H1 (cell line): ENCODE measurements at regions not wholly inside any gene's neighbourhood (a gene's known extent, or its start where the extent isn't known, plus 50 kb on each side); places are given as distances from the start of the nearest gene placed in this dataset.

Experiments
- CTCF ChIA-PET: fragments of 300-600 bp; sonication (Branson Sonifier 250); formaldehyde crosslinking; loops from one replicate; lab custom pipeline; 2021; ENCODE audit not compliant: partially characterized antibody; lab: Charles Lee
- POLR2A ChIA-PET: fragments of 300-600 bp; sonication (Branson Sonifier 250); formaldehyde crosslinking; loops from one replicate; lab custom pipeline; 2021; ENCODE audit warnings: inconsistent platforms; ENCODE audit not compliant: partially characterized antibody; lab: Charles Lee
- DNase-seq, 2 experiments: peaks; one replicate each; pipeline versions ENCODE4 v3.0.0 to v3.0.0-alpha.2; 2010 to 2022; ENCODE audit warnings: low spot score in 2 of 2, low read depth in 1 of 2, mixed read lengths in 1 of 2
- FAIRE-seq: peaks from 2 replicates; lab custom pipeline; 2011; peaks lifted over from hg19 to GRCh38; lab: Jason Lieb, UNC
- H2AFZ ChIP-seq: 2 replicates; pipeline ENCODE4 v1.8.1; 2012; ENCODE audit warnings: low read length, inconsistent platforms
- H2AK5ac ChIP-seq: 2 replicates; pipeline ENCODE4 v1.6.1; 2013; ENCODE audit warnings: low read depth, low read length
- H2BK120ac ChIP-seq: replicated peaks from 2 replicates; pipeline ENCODE3; 2013; ENCODE audit warnings: low read depth, low read length, inconsistent platforms
- H2BK12ac ChIP-seq: 2 replicates; pipeline ENCODE4 v1.6.1; 2013; ENCODE audit warnings: low read depth, low read length
- H2BK15ac ChIP-seq: 2 replicates; pipeline ENCODE4 v1.6.1; 2013; ENCODE audit warnings: low read length
- H2BK20ac ChIP-seq: 2 replicates; pipeline ENCODE4 v1.6.1; 2013; ENCODE audit warnings: low read length
- H2BK5ac ChIP-seq: 2 replicates; pipeline ENCODE4 v1.6.1; 2013; ENCODE audit warnings: low read depth, low read length
- H3K14ac ChIP-seq: 2 replicates; pipeline ENCODE4 v1.6.1; 2013; ENCODE audit warnings: inconsistent platforms; ENCODE audit not compliant: insufficient read length
- H3K18ac ChIP-seq: 2 replicates; pipeline ENCODE4 v1.6.1; 2013; ENCODE audit warnings: low read length; ENCODE audit errors: extremely low read depth
- H3K23ac ChIP-seq: 2 replicates; pipeline ENCODE4 v1.6.1; 2013; ENCODE audit warnings: inconsistent platforms; ENCODE audit not compliant: insufficient read length
- H3K23me2 ChIP-seq: 2 replicates; pipeline ENCODE4 v1.6.1; 2013; ENCODE audit warnings: low read depth, low read length
- H3K27ac ChIP-seq: 2 replicates; pipeline ENCODE4 v1.6.1; 2011; ENCODE audit warnings: low read depth, low read length, inconsistent platforms
- H3K27me3 ChIP-seq, 4 experiments: replicated peaks in 1 of 4; 1 replicate in 1 of 4; 2 replicates in 3 of 4; pipeline versions ENCODE4 v1.6.1 to v1.8.1; 2011 to 2013; ENCODE audit warnings: low read length in 3 of 4, mild to moderate bottlenecking in 3 of 4, inconsistent platforms in 2 of 4, mixed read lengths in 2 of 4, moderate library complexity in 1 of 4; ENCODE audit not compliant: control insufficient read depth in 3 of 4, insufficient read depth in 3 of 4; ENCODE audit errors: extremely low read depth in 1 of 4
- H3K36me3 ChIP-seq, 4 experiments: 2 replicates each; pipeline versions ENCODE4 v1.6.1 to v1.8.1; 2011 to 2013; ENCODE audit warnings: mild to moderate bottlenecking in 4 of 4, low read length in 3 of 4, moderate library complexity in 2 of 4, control low read depth in 1 of 4, inconsistent platforms in 1 of 4; ENCODE audit not compliant: insufficient read depth in 4 of 4, control insufficient read depth in 2 of 4
- H3K4ac ChIP-seq: replicated peaks from 2 replicates; pipeline ENCODE3; 2013; ENCODE audit warnings: low read length, low read depth, mixed read lengths, inconsistent platforms; ENCODE audit not compliant: insufficient read length
- H3K4me1 ChIP-seq, 4 experiments: replicated peaks in 1 of 4; 1 replicate in 1 of 4; 2 replicates in 3 of 4; pipeline versions ENCODE4 v1.6.1 to v1.8.1; 2011 to 2013; ENCODE audit warnings: low read length in 3 of 4, inconsistent platforms in 2 of 4, mixed read lengths in 1 of 4; ENCODE audit not compliant: insufficient read depth in 4 of 4, control insufficient read depth in 3 of 4
- H3K4me2 ChIP-seq, 2 experiments: 2 replicates each; pipeline versions ENCODE4 v1.6.1 to v1.8.1; 2011 to 2013; ENCODE audit warnings: low read depth in 2 of 2, low read length in 2 of 2, control low read depth in 1 of 2, inconsistent platforms in 1 of 2, mild to moderate bottlenecking in 1 of 2; ENCODE audit not compliant: insufficient read depth in 1 of 2
- H3K4me3 ChIP-seq, 4 experiments: fragments of 200-600, 300-600 bp in 1 of 4; sonication (generic), shearing (Covaris generic), sonication (Bioruptor Twin) in 1 of 4; 2 replicates each; pipeline versions ENCODE4 v1.5.1 to v1.8.1; 2011 to 2016; ENCODE audit warnings: low read length in 4 of 4, low read depth in 3 of 4, control low read depth in 2 of 4, inconsistent platforms in 2 of 4, mild to moderate bottlenecking in 2 of 4, mixed read lengths in 1 of 4, moderate library complexity in 1 of 4; ENCODE audit not compliant: insufficient read depth in 2 of 4; ENCODE audit errors: extremely low read depth in 1 of 4
- H3K56ac ChIP-seq: replicated peaks from 2 replicates; pipeline ENCODE3; 2013; ENCODE audit warnings: low read depth, mild to moderate bottlenecking, mixed read lengths, low read length, inconsistent platforms; ENCODE audit not compliant: insufficient read length
- H3K79me1 ChIP-seq: 2 replicates; pipeline ENCODE4 v1.6.1; 2013; ENCODE audit warnings: low read depth, low read length, control low read depth
- H3K79me2 ChIP-seq, 2 experiments: 2 replicates each; pipeline versions ENCODE4 v1.6.1 to v1.8.1; 2012 to 2013; ENCODE audit warnings: low read length in 2 of 2, mild to moderate bottlenecking in 2 of 2, inconsistent platforms in 1 of 2; ENCODE audit not compliant: insufficient read depth in 2 of 2, control insufficient read depth in 1 of 2
- H3K9ac ChIP-seq, 4 experiments: replicated peaks in 1 of 4; 1 replicate in 1 of 4; 2 replicates in 3 of 4; pipeline versions ENCODE4 v1.6.1 to v1.8.1; 2011 to 2013; ENCODE audit warnings: low read depth in 3 of 4, low read length in 3 of 4, control low read depth in 2 of 4, mild to moderate bottlenecking in 2 of 4, moderate library complexity in 2 of 4, inconsistent platforms in 1 of 4; ENCODE audit errors: extremely low read depth in 1 of 4
- H3K9me3 ChIP-seq, 2 experiments: 2 replicates each; pipeline versions ENCODE4 v1.6.1 to v1.8.1; 2012 to 2013; ENCODE audit warnings: mild to moderate bottlenecking in 2 of 2, moderate library complexity in 2 of 2, control low read depth in 1 of 2, inconsistent platforms in 1 of 2, low read depth in 1 of 2, low read length in 1 of 2, mixed read lengths in 1 of 2; ENCODE audit not compliant: insufficient read depth in 2 of 2
- H4K20me1 ChIP-seq, 2 experiments: replicated peaks in 1 of 2; 2 replicates each; pipeline versions ENCODE3 to v1.8.1; 2011 to 2013; ENCODE audit warnings: inconsistent platforms in 2 of 2, low read length in 2 of 2, mild to moderate bottlenecking in 1 of 2; ENCODE audit not compliant: insufficient read depth in 2 of 2, control insufficient read depth in 1 of 2
- H4K5ac ChIP-seq: 2 replicates; pipeline ENCODE4 v1.6.1; 2013; ENCODE audit warnings: low read length, low read depth, mixed read lengths, inconsistent platforms; ENCODE audit not compliant: insufficient read length
- H4K8ac ChIP-seq: 2 replicates; pipeline ENCODE4 v1.8.0; 2013; ENCODE audit warnings: mild to moderate bottlenecking, moderate library complexity, low read length, inconsistent platforms; ENCODE audit not compliant: insufficient read depth; ENCODE audit errors: extremely low read depth
- H4K91ac ChIP-seq: replicated peaks from 2 replicates; pipeline ENCODE3; 2013; ENCODE audit warnings: low read length, mixed read lengths, inconsistent platforms; ENCODE audit not compliant: insufficient read length
- BRCA1 ChIP-seq: IDR thresholded peaks from 2 replicates; pipeline ENCODE4 v1.6.1; 2012; ENCODE audit warnings: low read depth, low read length, improper control_type of control experiment
- MAFK ChIP-seq: IDR thresholded peaks from 2 replicates; pipeline ENCODE4 v1.6.1; 2012; ENCODE audit warnings: low read depth, mild to moderate bottlenecking, improper control_type of control experiment, low read length
- SAP30 ChIP-seq: fragments of 300-600 bp; sonication (generic); IDR thresholded peaks from 2 replicates; pipeline ENCODE4 v1.7.1; 2012; ENCODE audit warnings: low read length, moderate library complexity, mild to moderate bottlenecking, inconsistent platforms; ENCODE audit not compliant: insufficient read depth, insufficient replicate concordance
- WGBS, 2 experiments: shearing (Covaris generic) in 1 of 2; methylation state at CpG; one replicate each; pipeline versions ENCODE4 v1.1.6 to v1.1.7; 2013 to 2015; ENCODE audit warnings: low lambda C conversion rate in 2 of 2, mixed read lengths in 2 of 2, inconsistent platforms in 1 of 2, low coverage in 1 of 2, missing lambda C conversion rate in 1 of 2; ENCODE audit not compliant: insufficient replicate concordance in 2 of 2, insufficient coverage in 1 of 2, insufficient read length in 1 of 2; ENCODE audit errors: extremely low coverage in 1 of 2, missing lambda C conversion rate in 1 of 2; 5-methylcytosine and 5-hydroxymethylcytosine counted together

DNA sequence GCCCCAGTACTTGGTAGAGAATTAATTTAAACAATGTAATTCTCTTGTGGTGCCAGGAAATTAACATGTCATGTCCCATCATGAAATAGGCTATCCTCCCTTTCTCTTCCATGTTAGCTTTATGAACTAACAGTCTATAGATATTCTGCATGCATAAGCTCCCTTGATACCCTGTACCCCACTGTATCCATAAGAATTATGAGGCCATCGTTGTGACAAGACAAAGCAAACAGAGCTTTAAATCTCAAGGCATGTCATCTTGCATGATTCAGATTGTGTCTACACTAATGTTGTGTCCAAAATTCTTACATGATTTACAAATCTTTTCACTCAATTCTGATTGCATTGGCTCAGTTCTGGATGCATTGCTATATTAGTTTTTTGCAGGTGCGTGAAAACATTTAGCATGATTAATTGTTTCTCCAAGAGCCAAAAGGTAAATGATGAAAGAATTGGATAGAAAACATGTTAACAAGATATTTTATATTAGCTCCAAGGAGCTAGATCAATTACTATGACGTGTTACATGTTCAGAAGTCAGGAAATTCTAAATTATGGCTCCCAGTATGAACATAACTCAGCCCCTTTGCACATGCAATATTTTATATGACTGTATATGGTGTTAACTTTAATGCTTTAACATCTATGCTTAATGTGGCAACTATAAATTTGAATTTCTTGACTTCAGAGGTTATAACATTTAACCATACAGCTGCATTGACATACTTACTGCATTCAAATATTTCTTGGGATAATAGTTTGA is 620.3 kb downstream of the SLC4A3 start:
- H4K5ac ChIP-seq = no peak overlapping the region
- no peak overlapping the region for H2BK120ac ChIP-seq
- no peaks in the 10 kb centered on the region for H4K20me1 ChIP-seq
- H2AFZ ChIP-seq = no peak overlapping the region
- H3K79me2 ChIP-seq = no peaks in the 10 kb centered on the region
- H3K14ac ChIP-seq = no peak overlapping the region
- no peak overlapping the region for H3K9ac ChIP-seq
- TF ChIP-seq SAP30 = no peak
- no peak for TF ChIP-seq BRCA1
- no peak for TF ChIP-seq MAFK
- no peak overlapping the region for H3K56ac ChIP-seq
- H3K4me3 ChIP-seq = no peak overlapping the region
- H2BK15ac ChIP-seq = no peak overlapping the region
- no peaks in the 10 kb centered on the region; the same call in 1 of the 2 replicates for H3K23me2 ChIP-seq
- H3K27me3 ChIP-seq = no peaks in the 10 kb centered on the region
- no peak overlapping the region for H4K91ac ChIP-seq
- no peaks in the 10 kb centered on the region for H3K4me1 ChIP-seq
- H3K79me1 ChIP-seq = no peaks in the 10 kb centered on the region
- H3K36me3 ChIP-seq = no peaks in the 10 kb centered on the region
- no peak overlapping the region for H2BK20ac ChIP-seq
- ChIA-PET CTCF (no interaction called here), POLR2A (no interaction called here)
- DNase-seq (no peak), FAIRE-seq (no peak)
- H3K18ac ChIP-seq = no peak overlapping the region
- no peaks in the 10 kb centered on the region for H3K9me3 ChIP-seq
- H2BK12ac ChIP-seq = no peak overlapping the region
- WGBS, 2 experiments = 95% methylated on average over 3 of the region's 3 CpGs; no CpG with 5 or more reads in 1 of the 2 experiments
- H4K8ac ChIP-seq = no peak overlapping the region
- H2AK5ac ChIP-seq = no peak overlapping the region
- H3K4ac ChIP-seq = no peak overlapping the region
- H2BK5ac ChIP-seq = no peak overlapping the region
- no peak overlapping the region for H3K4me2 ChIP-seq
- H3K27ac ChIP-seq = no peak overlapping the region
- no peak overlapping the region for H3K23ac ChIP-seq
